HG02870 (cell line): ENCODE measurements at regions not wholly inside any gene's neighbourhood (a gene's known extent, or its start where the extent isn't known, plus 50 kb on each side); places are given as distances from the start of the nearest gene placed in this dataset.

ENCODE experiments used
- ATAC-seq: cut with Tn5 transposase; IDR thresholded peaks from one replicate; pipeline ENCODE4 v1.9.1; 2021; ENCODE audit warnings: mild to moderate bottlenecking, moderate library complexity; ENCODE audit not compliant: unreplicated experiment

- no peak for ATAC-seq
These were observed 289.1 kb downstream of the TRIB2 start for GRCh38 chr2:13005761-13006335.

GRCh38 chr2:13006426-13006825, 289.7 kb downstream of the TRIB2 start:
- no peak for ATAC-seq

- ATAC-seq = peak; percentile 84
These were observed 290.3 kb downstream of the TRIB2 start for GRCh38 chr2:13006829-13007717.

GRCh38 chr2:13009027-13009642, 292.4 kb downstream of the TRIB2 start:
- ATAC-seq = no peak

- ATAC-seq = no peak
These were observed 293.5 kb downstream of the TRIB2 start for GRCh38 chr2:13010283-13010682.

- no peak for ATAC-seq
These were observed 298.0 kb downstream of the TRIB2 start for GRCh38 chr2:13014783-13015182.

GRCh38 chr2:13015532-13016320, 299.0 kb downstream of the TRIB2 start:
- no peak for ATAC-seq

GRCh38 chr2:13018490-13018889, 301.8 kb downstream of the TRIB2 start:
- ATAC-seq = no peak

- no peak for ATAC-seq
These were observed 303.0 kb downstream of the TRIB2 start for GRCh38 chr2:13019781-13020180.

GRCh38 chr2:13020469-13020868, 303.7 kb downstream of the TRIB2 start:
- no peak for ATAC-seq

- ATAC-seq = no peak
These were observed 304.8 kb downstream of the TRIB2 start for GRCh38 chr2:13021470-13021957.

GRCh38 chr2:13030606-13031005, 313.9 kb downstream of the TRIB2 start:
- no peak for ATAC-seq

- no peak for ATAC-seq
These were observed 318.1 kb downstream of the TRIB2 start for GRCh38 chr2:13034861-13035260.

GRCh38 chr2:13035866-13036265, 319.1 kb downstream of the TRIB2 start:
- no peak for ATAC-seq

- ATAC-seq = no peak
These were observed 323.3 kb downstream of the TRIB2 start for GRCh38 chr2:13040043-13040442.

GRCh38 chr2:13046557-13047165, 329.9 kb downstream of the TRIB2 start:
- ATAC-seq = no peak

GRCh38 chr2:13050764-13051163, 334.0 kb downstream of the TRIB2 start:
- no peak for ATAC-seq

- ATAC-seq = no peak
These were observed 335.8 kb downstream of the TRIB2 start for GRCh38 chr2:13052547-13052946.

GRCh38 chr2:13056259-13056843, 339.6 kb downstream of the TRIB2 start:
- no peak for ATAC-seq

- no peak for ATAC-seq
These were observed 340.9 kb downstream of the TRIB2 start for GRCh38 chr2:13057671-13058070.
